Chondrocyte (in vitro differentiated cells): ENCODE measurements at regions not wholly inside any gene's neighbourhood (a gene's known extent, or its start where the extent isn't known, plus 50 kb on each side); places are given as distances from the start of the nearest gene placed in this dataset.

ENCODE experiments used
- DNase-seq: peaks from one replicate; pipeline ENCODE4 v3.0.0; 2021; ENCODE audit warnings: mixed read lengths, low spot score
- H3K27ac Mint-ChIP-seq: one replicate; pipeline ENCODE4 v1.8.0; 2021; ENCODE audit warnings: mild to moderate bottlenecking, moderate library complexity, mixed read lengths; ENCODE audit not compliant: unreplicated experiment
- H3K27me3 Mint-ChIP-seq: 2 replicates; pipeline ENCODE4 v1.8.0; 2021; ENCODE audit warnings: low read depth, mixed read lengths
- H3K36me3 Mint-ChIP-seq: 2 replicates; pipeline ENCODE4 v1.8.0; 2021; ENCODE audit warnings: low read depth, mixed read lengths
- H3K4me1 Mint-ChIP-seq: 2 replicates; pipeline ENCODE4 v1.8.0; 2021; ENCODE audit warnings: low read depth, mild to moderate bottlenecking, mixed read lengths
- H3K4me3 Mint-ChIP-seq: one replicate; pipeline ENCODE4 v1.8.0; 2021; ENCODE audit warnings: mild to moderate bottlenecking, moderate library complexity, mixed read lengths; ENCODE audit not compliant: unreplicated experiment
- H3K9me3 Mint-ChIP-seq: 2 replicates; pipeline ENCODE4 v1.8.0; 2021; ENCODE audit warnings: low read depth, mixed read lengths
- TF ChIP-seq, protein P1 (sequence below): fragments of 200-600 bp; sonication (generic); IDR thresholded peaks from 2 replicates; pipeline ENCODE4 v1.5.0; 2021; ENCODE audit warnings: antibody characterized with exemption, mild to moderate bottlenecking, moderate library complexity

DNA sequence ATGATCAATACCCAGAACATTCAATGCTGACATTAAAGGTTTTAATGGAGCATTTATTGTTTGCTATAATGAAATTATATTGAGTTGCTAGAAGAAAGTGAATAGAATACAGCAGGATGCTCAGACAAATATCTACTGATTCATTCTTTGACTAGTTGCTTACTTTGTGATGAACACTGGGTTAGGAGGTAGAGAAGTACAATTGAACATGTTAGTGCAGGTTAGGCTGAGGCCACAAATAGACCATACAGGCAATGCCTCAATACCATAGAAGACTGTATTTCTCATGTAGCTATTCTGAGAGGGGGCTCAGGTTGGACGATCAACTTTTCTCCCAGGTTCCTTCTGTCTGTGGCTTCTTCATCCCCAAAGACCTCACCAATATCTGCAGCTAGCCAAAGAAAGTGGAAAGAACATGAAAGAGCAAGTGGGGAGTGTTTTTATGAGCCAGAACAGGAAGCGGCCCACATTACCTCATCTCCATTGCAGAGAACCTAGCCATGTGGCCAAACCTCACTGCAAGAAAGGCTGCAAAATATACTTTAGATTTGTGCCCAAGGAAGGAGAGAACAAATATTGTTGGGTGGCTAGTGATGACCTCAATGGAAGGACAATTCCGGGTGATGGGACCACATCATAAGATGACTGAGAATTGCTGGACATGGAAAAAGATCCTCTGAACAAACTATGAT lies 180.3 kb upstream of the GATB start:
- H3K36me3 Mint-ChIP-seq: no peaks in the 10 kb centered on the region
- no peak for DNase-seq
- no peak overlapping the region for H3K27ac Mint-ChIP-seq
- TF ChIP-seq, protein P1, sequence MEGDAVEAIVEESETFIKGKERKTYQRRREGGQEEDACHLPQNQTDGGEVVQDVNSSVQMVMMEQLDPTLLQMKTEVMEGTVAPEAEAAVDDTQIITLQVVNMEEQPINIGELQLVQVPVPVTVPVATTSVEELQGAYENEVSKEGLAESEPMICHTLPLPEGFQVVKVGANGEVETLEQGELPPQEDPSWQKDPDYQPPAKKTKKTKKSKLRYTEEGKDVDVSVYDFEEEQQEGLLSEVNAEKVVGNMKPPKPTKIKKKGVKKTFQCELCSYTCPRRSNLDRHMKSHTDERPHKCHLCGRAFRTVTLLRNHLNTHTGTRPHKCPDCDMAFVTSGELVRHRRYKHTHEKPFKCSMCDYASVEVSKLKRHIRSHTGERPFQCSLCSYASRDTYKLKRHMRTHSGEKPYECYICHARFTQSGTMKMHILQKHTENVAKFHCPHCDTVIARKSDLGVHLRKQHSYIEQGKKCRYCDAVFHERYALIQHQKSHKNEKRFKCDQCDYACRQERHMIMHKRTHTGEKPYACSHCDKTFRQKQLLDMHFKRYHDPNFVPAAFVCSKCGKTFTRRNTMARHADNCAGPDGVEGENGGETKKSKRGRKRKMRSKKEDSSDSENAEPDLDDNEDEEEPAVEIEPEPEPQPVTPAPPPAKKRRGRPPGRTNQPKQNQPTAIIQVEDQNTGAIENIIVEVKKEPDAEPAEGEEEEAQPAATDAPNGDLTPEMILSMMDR: no peak
- H3K9me3 Mint-ChIP-seq: peaks cover 7% of the 10 kb centered on the region
- no peak overlapping the region for H3K4me3 Mint-ChIP-seq
- H3K4me1 Mint-ChIP-seq: no peaks in the 10 kb centered on the region
- H3K27me3 Mint-ChIP-seq: peaks cover 11% of the 10 kb centered on the region

DNA sequence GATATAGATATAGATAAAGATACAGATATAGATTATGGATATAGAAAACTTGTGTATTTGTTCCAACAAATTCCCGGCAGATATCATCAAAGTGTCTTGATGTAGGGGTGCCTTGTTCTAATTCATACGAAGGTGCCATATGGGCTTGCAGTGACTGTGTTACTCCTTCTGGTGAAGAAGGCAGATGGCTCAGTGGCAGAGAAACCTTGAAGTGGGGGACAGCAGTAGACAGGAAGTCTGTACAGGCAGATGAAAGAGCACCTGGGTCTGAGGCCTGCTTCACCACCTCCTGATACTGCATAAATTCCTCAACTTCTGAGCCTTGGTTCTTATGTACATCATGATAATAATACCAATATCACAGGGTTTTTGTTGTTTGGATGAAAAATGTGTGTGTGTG lies 179.5 kb upstream of the GATB start:
- H3K27ac Mint-ChIP-seq: no peak overlapping the region
- no peak for DNase-seq
- H3K36me3 Mint-ChIP-seq: no peaks in the 10 kb centered on the region
- H3K9me3 Mint-ChIP-seq: peaks cover 5% of the 10 kb centered on the region
- TF ChIP-seq, protein P1: no peak
- H3K27me3 Mint-ChIP-seq: peaks cover 18% of the 10 kb centered on the region
- H3K4me1 Mint-ChIP-seq: no peaks in the 10 kb centered on the region
- H3K4me3 Mint-ChIP-seq: no peak overlapping the region

DNA sequence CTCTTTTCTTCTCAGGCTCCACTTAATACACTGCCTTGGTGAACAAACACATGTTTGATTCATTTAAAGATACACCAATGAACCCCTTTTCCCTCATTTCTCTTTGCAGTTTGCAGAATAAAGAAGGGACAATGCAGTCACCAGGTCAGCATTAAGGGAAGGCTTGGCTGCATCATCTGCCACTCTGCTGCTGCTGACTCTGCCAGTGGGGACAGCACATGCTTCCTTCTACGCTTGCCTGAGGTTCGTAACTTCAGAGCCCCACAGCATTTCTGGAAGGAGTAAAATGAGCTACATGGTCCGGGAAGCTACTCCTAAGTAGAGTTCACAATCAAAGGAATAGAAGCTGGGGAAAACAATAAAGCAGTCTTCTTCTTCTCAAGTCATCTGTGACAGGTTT lies 178.9 kb upstream of the GATB start:
- DNase-seq: no peak
- Mint-ChIP-seq H3K4me1 (no peaks in the 10 kb centered on the region), H3K9me3 (peaks cover 5% of the 10 kb centered on the region), H3K27ac (no peak overlapping the region), H3K4me3 (no peak overlapping the region), H3K27me3 (peaks cover 22% of the 10 kb centered on the region), H3K36me3 (no peaks in the 10 kb centered on the region)
- TF ChIP-seq, protein P1: no peak

DNA sequence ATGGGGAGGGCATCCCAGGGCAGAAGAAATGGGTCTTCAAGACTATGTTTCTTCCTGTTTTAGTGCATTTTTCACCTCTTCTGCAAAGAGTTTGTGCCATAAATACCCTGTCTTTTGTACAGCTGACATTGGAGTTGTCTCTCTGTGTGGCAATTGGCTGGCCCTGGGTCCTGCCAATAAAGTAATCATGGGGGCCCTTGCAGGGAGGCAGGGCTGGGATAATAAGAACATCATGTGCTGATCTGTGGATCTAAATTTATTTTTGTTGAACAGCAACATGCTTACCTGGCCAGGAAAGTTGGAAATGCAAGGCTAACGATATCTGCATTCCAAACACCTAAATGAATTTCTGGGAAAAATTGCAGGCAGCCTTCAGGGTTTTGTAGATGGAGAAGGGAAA lies 174.6 kb upstream of the GATB start:
- no peak overlapping the region for H3K4me3 Mint-ChIP-seq
- TF ChIP-seq, protein P1: no peak
- no peaks in the 10 kb centered on the region for H3K36me3 Mint-ChIP-seq
- peaks cover 34% of the 10 kb centered on the region for H3K27me3 Mint-ChIP-seq
- H3K9me3 Mint-ChIP-seq: no peaks in the 10 kb centered on the region
- no peak overlapping the region for H3K27ac Mint-ChIP-seq
- DNase-seq: no peak
- H3K4me1 Mint-ChIP-seq: no peaks in the 10 kb centered on the region

DNA sequence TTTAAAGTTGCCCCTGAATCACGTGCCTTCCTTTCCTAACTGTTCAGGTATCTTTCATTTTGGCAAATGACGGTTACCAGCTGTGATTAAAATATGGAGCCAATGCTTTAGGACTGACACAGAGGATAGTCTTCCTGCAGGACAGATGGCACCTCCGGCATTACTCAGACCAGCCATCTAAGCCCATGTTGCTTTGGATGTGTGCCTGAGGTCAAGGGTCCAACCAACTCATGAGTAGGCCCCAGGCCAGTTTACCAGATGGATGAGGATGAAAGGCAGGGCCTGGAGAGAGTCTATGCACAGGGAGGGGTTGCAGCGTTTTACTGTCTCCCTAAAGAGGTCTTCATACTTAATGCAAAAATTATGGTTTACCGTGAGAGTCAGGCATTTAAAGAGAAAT lies 174.0 kb upstream of the GATB start:
- H3K27ac Mint-ChIP-seq: no peak overlapping the region
- peaks cover 39% of the 10 kb centered on the region for H3K27me3 Mint-ChIP-seq
- TF ChIP-seq, protein P1: no peak
- H3K9me3 Mint-ChIP-seq: no peaks in the 10 kb centered on the region
- no peak overlapping the region for H3K4me3 Mint-ChIP-seq
- no peak for DNase-seq
- H3K36me3 Mint-ChIP-seq: no peaks in the 10 kb centered on the region
- no peaks in the 10 kb centered on the region for H3K4me1 Mint-ChIP-seq
